Endothelial cell (in vitro differentiated cells): ENCODE measurements at regions not wholly inside any gene's neighbourhood (a gene's known extent, or its start where the extent isn't known, plus 50 kb on each side); places are given as distances from the start of the nearest gene placed in this dataset.

ENCODE experiments used
- DNase-seq: peaks from one replicate; pipeline ENCODE4 v3.0.0; 2021; ENCODE audit warnings: low spot score
- H3K27ac Mint-ChIP-seq: one replicate; pipeline ENCODE4 v1.8.0; 2021; ENCODE audit warnings: mixed read lengths, inconsistent platforms; ENCODE audit not compliant: unreplicated experiment
- H3K27me3 Mint-ChIP-seq: one replicate; pipeline ENCODE4 v1.8.0; 2021; ENCODE audit warnings: mild to moderate bottlenecking, moderate library complexity, mixed read lengths, inconsistent platforms; ENCODE audit not compliant: unreplicated experiment
- H3K36me3 Mint-ChIP-seq: one replicate; pipeline ENCODE4 v1.8.0; 2021; ENCODE audit warnings: mild to moderate bottlenecking, low read depth, mixed read lengths, inconsistent platforms; ENCODE audit not compliant: unreplicated experiment
- H3K4me1 Mint-ChIP-seq: one replicate; pipeline ENCODE4 v1.8.0; 2021; ENCODE audit warnings: mild to moderate bottlenecking, mixed read lengths, inconsistent platforms; ENCODE audit not compliant: unreplicated experiment
- H3K4me3 Mint-ChIP-seq: one replicate; pipeline ENCODE4 v1.8.0; 2021; ENCODE audit warnings: mild to moderate bottlenecking, mixed read lengths, inconsistent platforms; ENCODE audit not compliant: unreplicated experiment
- H3K9me3 Mint-ChIP-seq: one replicate; pipeline ENCODE4 v1.8.0; 2021; ENCODE audit warnings: mixed read lengths, inconsistent platforms; ENCODE audit not compliant: unreplicated experiment
- TF ChIP-seq, protein P1 (sequence below): fragments of 200-600 bp; sonication (generic); IDR thresholded peaks from one replicate; pipeline ENCODE4 v1.5.0; 2021; ENCODE audit warnings: antibody characterized with exemption; ENCODE audit not compliant: unreplicated experiment

GRCh38 chr21:27534206-27534605, 567.3 kb upstream of the ADAMTS5 start:
- no peak for DNase-seq
- H3K4me1 Mint-ChIP-seq, result no peaks in the 10 kb centered on the region
- H3K4me3 Mint-ChIP-seq, result no peak overlapping the region
- no peaks in the 10 kb centered on the region for H3K27me3 Mint-ChIP-seq
- TF ChIP-seq, protein P1, sequence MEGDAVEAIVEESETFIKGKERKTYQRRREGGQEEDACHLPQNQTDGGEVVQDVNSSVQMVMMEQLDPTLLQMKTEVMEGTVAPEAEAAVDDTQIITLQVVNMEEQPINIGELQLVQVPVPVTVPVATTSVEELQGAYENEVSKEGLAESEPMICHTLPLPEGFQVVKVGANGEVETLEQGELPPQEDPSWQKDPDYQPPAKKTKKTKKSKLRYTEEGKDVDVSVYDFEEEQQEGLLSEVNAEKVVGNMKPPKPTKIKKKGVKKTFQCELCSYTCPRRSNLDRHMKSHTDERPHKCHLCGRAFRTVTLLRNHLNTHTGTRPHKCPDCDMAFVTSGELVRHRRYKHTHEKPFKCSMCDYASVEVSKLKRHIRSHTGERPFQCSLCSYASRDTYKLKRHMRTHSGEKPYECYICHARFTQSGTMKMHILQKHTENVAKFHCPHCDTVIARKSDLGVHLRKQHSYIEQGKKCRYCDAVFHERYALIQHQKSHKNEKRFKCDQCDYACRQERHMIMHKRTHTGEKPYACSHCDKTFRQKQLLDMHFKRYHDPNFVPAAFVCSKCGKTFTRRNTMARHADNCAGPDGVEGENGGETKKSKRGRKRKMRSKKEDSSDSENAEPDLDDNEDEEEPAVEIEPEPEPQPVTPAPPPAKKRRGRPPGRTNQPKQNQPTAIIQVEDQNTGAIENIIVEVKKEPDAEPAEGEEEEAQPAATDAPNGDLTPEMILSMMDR, result no peak
- no peaks in the 10 kb centered on the region for H3K9me3 Mint-ChIP-seq
- no peaks in the 10 kb centered on the region for H3K36me3 Mint-ChIP-seq
- no peak overlapping the region for H3K27ac Mint-ChIP-seq

- no peak overlapping the region for H3K27ac Mint-ChIP-seq
- H3K4me3 Mint-ChIP-seq, result no peak overlapping the region
- TF ChIP-seq, protein P1, result no peak
- no peak for DNase-seq
- H3K9me3 Mint-ChIP-seq, result no peaks in the 10 kb centered on the region
- no peaks in the 10 kb centered on the region for H3K36me3 Mint-ChIP-seq
- no peaks in the 10 kb centered on the region for H3K4me1 Mint-ChIP-seq
- no peaks in the 10 kb centered on the region for H3K27me3 Mint-ChIP-seq
Measured at GRCh38 chr21:27532076-27532475, 565.2 kb upstream of the ADAMTS5 start.

DNA sequence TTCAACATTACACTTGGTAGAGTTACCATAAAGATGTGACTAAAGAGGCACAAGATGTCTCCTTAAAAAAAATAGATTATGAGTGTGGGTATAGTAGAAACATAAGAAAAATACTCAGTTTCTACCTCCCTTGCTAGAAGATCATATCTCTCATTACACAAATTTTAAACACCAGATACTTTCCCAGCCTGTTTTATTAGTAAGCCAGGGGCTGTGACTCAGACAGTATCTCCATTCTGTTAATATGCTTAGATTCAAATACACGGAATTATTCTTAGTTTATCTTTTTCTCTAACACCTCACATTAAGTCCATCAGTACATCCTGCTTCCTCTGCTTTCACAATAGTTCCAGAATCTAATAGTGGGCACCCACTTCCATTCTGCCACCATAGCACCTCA, 561.8 kb upstream of the ADAMTS5 start:
- Mint-ChIP-seq H3K4me1 (no peaks in the 10 kb centered on the region), H3K27ac (no peak overlapping the region), H3K27me3 (no peaks in the 10 kb centered on the region), H3K36me3 (no peaks in the 10 kb centered on the region), H3K4me3 (no peak overlapping the region), H3K9me3 (no peaks in the 10 kb centered on the region)
- TF ChIP-seq, protein P1, result no peak
- no peak for DNase-seq

GRCh38 chr21:27526451-27526850, 559.6 kb upstream of the ADAMTS5 start:
- H3K4me1 Mint-ChIP-seq, result no peaks in the 10 kb centered on the region
- H3K27me3 Mint-ChIP-seq, result no peaks in the 10 kb centered on the region
- no peak overlapping the region for H3K4me3 Mint-ChIP-seq
- no peaks in the 10 kb centered on the region for H3K36me3 Mint-ChIP-seq
- no peak for DNase-seq
- TF ChIP-seq, protein P1, result no peak
- H3K9me3 Mint-ChIP-seq, result no peaks in the 10 kb centered on the region
- H3K27ac Mint-ChIP-seq, result no peak overlapping the region

- H3K9me3 Mint-ChIP-seq, result no peaks in the 10 kb centered on the region
- DNase-seq, result no peak
- H3K27ac Mint-ChIP-seq, result no peak overlapping the region
- H3K4me1 Mint-ChIP-seq, result no peaks in the 10 kb centered on the region
- H3K4me3 Mint-ChIP-seq, result no peak overlapping the region
- no peaks in the 10 kb centered on the region for H3K36me3 Mint-ChIP-seq
- TF ChIP-seq, protein P1, result no peak
- no peaks in the 10 kb centered on the region for H3K27me3 Mint-ChIP-seq
Measured at GRCh38 chr21:27525780-27526179, 558.9 kb upstream of the ADAMTS5 start.
